ENCODE measurements at regions not wholly inside any gene's neighbourhood (a gene's known extent, or its start where the extent isn't known, plus 50 kb on each side); places are given as distances from the start of the nearest gene placed in this dataset.

DNA sequence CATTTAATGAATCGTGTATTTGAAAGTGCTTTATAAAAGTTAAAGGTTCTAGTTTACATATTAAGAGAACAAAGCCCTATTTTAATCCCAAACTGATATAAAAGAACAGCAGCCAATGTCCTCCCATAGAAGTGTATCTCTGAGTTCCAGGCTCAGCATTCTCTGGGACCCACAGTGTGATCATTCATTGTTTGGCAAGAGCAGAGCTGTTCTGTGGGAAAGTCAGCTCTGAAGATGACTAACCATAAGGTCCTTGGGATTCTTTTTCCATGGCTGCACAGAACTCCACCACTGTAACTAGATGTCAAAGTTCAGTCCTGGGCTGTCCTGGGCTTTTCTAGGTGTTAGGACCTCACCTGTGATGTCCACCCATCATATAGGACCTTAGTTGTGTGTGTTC lies 157.0 kb upstream of the TLL1 start:
- TF ChIP-seq POLR2A (IDR thresholded peaks at IDR 0.05): no peak
- TF ChIP-seq, protein P1, sequence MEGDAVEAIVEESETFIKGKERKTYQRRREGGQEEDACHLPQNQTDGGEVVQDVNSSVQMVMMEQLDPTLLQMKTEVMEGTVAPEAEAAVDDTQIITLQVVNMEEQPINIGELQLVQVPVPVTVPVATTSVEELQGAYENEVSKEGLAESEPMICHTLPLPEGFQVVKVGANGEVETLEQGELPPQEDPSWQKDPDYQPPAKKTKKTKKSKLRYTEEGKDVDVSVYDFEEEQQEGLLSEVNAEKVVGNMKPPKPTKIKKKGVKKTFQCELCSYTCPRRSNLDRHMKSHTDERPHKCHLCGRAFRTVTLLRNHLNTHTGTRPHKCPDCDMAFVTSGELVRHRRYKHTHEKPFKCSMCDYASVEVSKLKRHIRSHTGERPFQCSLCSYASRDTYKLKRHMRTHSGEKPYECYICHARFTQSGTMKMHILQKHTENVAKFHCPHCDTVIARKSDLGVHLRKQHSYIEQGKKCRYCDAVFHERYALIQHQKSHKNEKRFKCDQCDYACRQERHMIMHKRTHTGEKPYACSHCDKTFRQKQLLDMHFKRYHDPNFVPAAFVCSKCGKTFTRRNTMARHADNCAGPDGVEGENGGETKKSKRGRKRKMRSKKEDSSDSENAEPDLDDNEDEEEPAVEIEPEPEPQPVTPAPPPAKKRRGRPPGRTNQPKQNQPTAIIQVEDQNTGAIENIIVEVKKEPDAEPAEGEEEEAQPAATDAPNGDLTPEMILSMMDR (IDR thresholded peaks at IDR 0.05): no peak
